A549 (cell line): ENCODE measurements at regions not wholly inside any gene's neighbourhood (a gene's known extent, or its start where the extent isn't known, plus 50 kb on each side); places are given as distances from the start of the nearest gene placed in this dataset.

Source experiments
- ATAC-seq, 2 experiments: fragments of 200-7000 bp in 1 of 2; fragments of >200 bp in 1 of 2; cut with Nextera tagmentation in 1 of 2; cut with Tn5 transposase in 1 of 2; 3 replicates each; pipeline versions ENCODE4 v1.8.0 to v1.9.1; 2018 to 2020; ENCODE audit warnings: mild to moderate bottlenecking in 1 of 2, moderate library complexity in 1 of 2
- CTCF ChIA-PET: fragments of 300-600 bp; sonication (Branson Sonifier 250); formaldehyde crosslinking; extraction: SDS; loops from one replicate; lab custom pipeline; 2021; ENCODE audit warnings: antibody characterized with exemption, inconsistent platforms; lab: Yijun Ruan, JAX
- POLR2A ChIA-PET: fragments of 350-600 bp; formaldehyde crosslinking; extraction: SDS; loops from one replicate; lab custom pipeline; 2021; ENCODE audit warnings: antibody characterized with exemption, inconsistent platforms; lab: Yijun Ruan, JAX
- DNase-seq, 2 experiments: peaks; one replicate each; pipeline versions ENCODE4 v3.0.0 to v3.0.0-alpha.2; 2011 to 2016; ENCODE audit warnings: low read depth in 1 of 2, low spot score in 1 of 2
- FAIRE-seq: peaks from 2 replicates; lab custom pipeline; 2011; peaks lifted over from hg19 to GRCh38; lab: Jason Lieb, UNC
- H3K27ac ChIP-seq, 2 experiments: fragments of >200 bp; sonication (Bioruptor Twin); formaldehyde crosslinking; 3 replicates each; pipeline ENCODE4 v1.5.1; 2016 to 2017
- H3K4me1 ChIP-seq: fragments of >200 bp; sonication (Bioruptor Twin); formaldehyde crosslinking; 3 replicates; pipeline ENCODE4 v1.6.1; 2016
- H3K4me2 ChIP-seq: fragments of >200 bp; sonication (Bioruptor Twin); formaldehyde crosslinking; 3 replicates; pipeline ENCODE4 v1.6.1; 2016
- H3K4me3 ChIP-seq: fragments of >200 bp; sonication (Bioruptor Twin); formaldehyde crosslinking; 3 replicates; pipeline ENCODE4 v1.5.1; 2016
- H3K9me3 ChIP-seq: fragments of >200 bp; sonication (Bioruptor Twin); formaldehyde crosslinking; 3 replicates; pipeline ENCODE4 v1.6.1; 2016
- CEBPB ChIP-seq, 2 experiments: fragments of >200 bp in 1 of 2; sonication (Bioruptor Twin) in 1 of 2; formaldehyde crosslinking in 1 of 2; IDR thresholded peaks; 2 replicates each; pipeline ENCODE4 v1.6.1; 2012 to 2016
- CHD4 ChIP-seq: fragments of 200-600 bp; sonication (generic); IDR thresholded peaks from 2 replicates; pipeline ENCODE4 v1.6.1; 2016; ENCODE audit warnings: antibody characterized with exemption, mild to moderate bottlenecking, borderline replicate concordance
- ESRRA ChIP-seq: fragments of 150-350 bp; IDR thresholded peaks from 2 replicates; pipeline ENCODE4 v1.6.1; 2014; ENCODE audit warnings: mild to moderate bottlenecking, low read length, borderline replicate concordance
- FOSB ChIP-seq: fragments of 250-450 bp; sonication (Bioruptor Pico); IDR thresholded peaks from 2 replicates; pipeline ENCODE4 v1.5.0; 2020; ENCODE audit warnings: mild to moderate bottlenecking, moderate library complexity
- FOSL2 ChIP-seq, 2 experiments: fragments of 450-650 bp in 1 of 2; fragments of >200 bp in 1 of 2; sonication (Bioruptor Twin) in 1 of 2; formaldehyde crosslinking; IDR thresholded peaks; 2 replicates each; pipeline versions ENCODE4 v1.5.0 to v1.6.1; 2016 to 2020; ENCODE audit warnings: mild to moderate bottlenecking in 1 of 2, moderate library complexity in 1 of 2
- HDAC2 ChIP-seq: fragments of 200-600 bp; sonication (generic); IDR thresholded peaks from 2 replicates; pipeline ENCODE4 v1.6.1; 2016
- HEYL ChIP-seq: fragments of 250-450 bp; sonication (Bioruptor Pico); IDR thresholded peaks from 2 replicates; pipeline ENCODE4 v1.8.0; 2021; ENCODE audit warnings: mild to moderate bottlenecking, moderate library complexity
- HOXA7 ChIP-seq: fragments of 250-450 bp; sonication (Bioruptor Pico); IDR thresholded peaks from 2 replicates; pipeline ENCODE4 v1.5.0; 2020; ENCODE audit warnings: mild to moderate bottlenecking, moderate library complexity
- JUNB ChIP-seq: fragments of >200 bp; sonication (Bioruptor Twin); formaldehyde crosslinking; IDR thresholded peaks from 2 replicates; pipeline ENCODE4 v1.6.1; 2016
- KDM5A ChIP-seq: fragments of 200-600 bp; sonication (generic); IDR thresholded peaks from 2 replicates; pipeline ENCODE4 v1.6.1; 2016; ENCODE audit warnings: antibody characterized with exemption, mild to moderate bottlenecking
- MYC ChIP-seq: IDR thresholded peaks from 2 replicates; pipeline ENCODE4 v1.6.1; 2012; ENCODE audit warnings: mild to moderate bottlenecking, inconsistent platforms, low read length, improper control_type of control experiment, borderline replicate concordance
- NPAS2 ChIP-seq: fragments of 250-450 bp; sonication (Bioruptor Pico); IDR thresholded peaks from 2 replicates; pipeline ENCODE4 v1.8.0; 2022; ENCODE audit warnings: mild to moderate bottlenecking, moderate library complexity, borderline replicate concordance
- NR3C1 ChIP-seq: fragments of >200 bp; sonication (Bioruptor Twin); formaldehyde crosslinking; IDR thresholded peaks from 3 replicates; pipeline ENCODE4 v1.6.1; 2017
- RARB ChIP-seq: fragments of 250-450 bp; sonication (Bioruptor Pico); IDR thresholded peaks from 2 replicates; pipeline ENCODE4 v1.8.0; 2021; ENCODE audit warnings: mild to moderate bottlenecking, moderate library complexity
- RCOR1 ChIP-seq: fragments of 150-350 bp; IDR thresholded peaks from 2 replicates; pipeline ENCODE4 v1.6.1; 2014; ENCODE audit warnings: antibody characterized with exemption, low read length, low read depth
- RFX5 ChIP-seq: fragments of 450-650 bp; IDR thresholded peaks from 2 replicates; pipeline ENCODE4 v1.7.1; 2014; ENCODE audit warnings: antibody characterized with exemption, mild to moderate bottlenecking, moderate library complexity
- SMC3 ChIP-seq: fragments of >200 bp; sonication (Bioruptor Twin); formaldehyde crosslinking; IDR thresholded peaks from 3 replicates; pipeline ENCODE4 v1.6.1; 2018; ENCODE audit warnings: inconsistent platforms
- SREBF2 ChIP-seq: fragments of 450-650 bp; IDR thresholded peaks from 2 replicates; pipeline ENCODE4 v1.6.1; 2014; ENCODE audit warnings: mild to moderate bottlenecking, moderate library complexity
- TP53 ChIP-seq: fragments of 250-450 bp; sonication (Bioruptor Pico); IDR thresholded peaks from 2 replicates; pipeline ENCODE4 v1.5.0; 2021; ENCODE audit warnings: mild to moderate bottlenecking, moderate library complexity
- ZFP36 ChIP-seq: fragments of 450-650 bp; IDR thresholded peaks from 2 replicates; pipeline ENCODE4 v1.6.1; 2014; ENCODE audit warnings: borderline replicate concordance; ENCODE audit not compliant: partially characterized antibody
- ZSCAN20 ChIP-seq: fragments of 250-450 bp; sonication (Bioruptor Pico); IDR thresholded peaks from 2 replicates; pipeline ENCODE4 v1.8.0; 2022; ENCODE audit warnings: mild to moderate bottlenecking, moderate library complexity
- WGBS: methylation state at CpG from one replicate; pipeline ENCODE4 v1.1.6; 2017; ENCODE audit errors: missing lambda C conversion rate; 5-methylcytosine and 5-hydroxymethylcytosine counted together
- TF ChIP-seq, protein P1 (sequence below): fragments of 250-450 bp; sonication (Bioruptor Pico); IDR thresholded peaks from 2 replicates; pipeline ENCODE4 v1.5.0; 2020; ENCODE audit warnings: low read depth, mild to moderate bottlenecking, moderate library complexity
- TF ChIP-seq, protein P2 (sequence below): IDR thresholded peaks from 2 replicates; pipeline ENCODE4 v1.6.1; 2012; ENCODE audit warnings: low read depth, borderline replicate concordance
- TF ChIP-seq, protein P3 (sequence below): fragments of >200 bp; sonication (Bioruptor Twin); formaldehyde crosslinking; IDR thresholded peaks from 3 replicates; pipeline ENCODE4 v1.6.1; 2016
- TF ChIP-seq, protein P4 (sequence below): fragments of >200 bp; sonication (Bioruptor Twin); formaldehyde crosslinking; IDR thresholded peaks from 2 replicates; pipeline ENCODE4 v1.6.1; 2016
- TF ChIP-seq, protein P5 (sequence below): IDR thresholded peaks from 2 replicates; pipeline ENCODE4 v1.6.1; 2012
- TF ChIP-seq, protein P6 (sequence below): IDR thresholded peaks from 2 replicates; pipeline ENCODE4 v1.6.1; 2012

DNA sequence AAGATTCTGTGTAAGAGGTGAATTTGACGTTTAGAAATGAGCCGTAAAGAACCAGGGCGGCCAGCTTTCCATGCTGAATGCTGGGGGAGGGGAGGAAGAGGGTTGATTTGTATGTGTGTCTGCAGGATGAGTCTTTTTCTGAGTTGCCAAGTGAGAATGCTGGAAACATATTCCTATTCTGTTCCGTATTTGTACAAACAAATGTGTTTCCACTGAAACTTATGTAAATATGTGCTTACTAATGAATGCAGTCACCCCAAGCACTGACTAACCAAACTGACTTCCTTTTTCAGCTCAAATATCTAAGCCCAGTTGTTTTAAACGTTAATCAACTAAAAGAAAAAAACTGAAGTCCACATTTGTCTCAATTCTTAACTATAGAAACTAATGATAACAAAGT lies 74.9 kb upstream of the APCDD1 start:
- H3K27ac ChIP-seq: no peak overlapping the region
- H3K4me2 ChIP-seq: no peak overlapping the region
- H3K4me3 ChIP-seq: no peak overlapping the region
- TF ChIP-seq, protein P1, sequence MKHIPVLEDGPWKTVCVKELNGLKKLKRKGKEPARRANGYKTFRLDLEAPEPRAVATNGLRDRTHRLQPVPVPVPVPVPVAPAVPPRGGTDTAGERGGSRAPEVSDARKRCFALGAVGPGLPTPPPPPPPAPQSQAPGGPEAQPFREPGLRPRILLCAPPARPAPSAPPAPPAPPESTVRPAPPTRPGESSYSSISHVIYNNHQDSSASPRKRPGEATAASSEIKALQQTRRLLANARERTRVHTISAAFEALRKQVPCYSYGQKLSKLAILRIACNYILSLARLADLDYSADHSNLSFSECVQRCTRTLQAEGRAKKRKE (CRISPR knock-in tag): no peak
- TF ChIP-seq HEYL (CRISPR knock-in tag) (no peak), MYC (no peak), JUNB (no peak), SMC3 (no peak), CEBPB (IDR thresholded peaks at IDR 0.05) (no peak), FOSB (CRISPR knock-in tag) (no peak), TP53 (no peak), FOSL2 (IDR thresholded peaks at IDR 0.05) (no peak), FOSL2 (CRISPR knock-in tag; IDR thresholded peaks at IDR 0.05) (no peak), RCOR1 (no peak), NPAS2 (CRISPR knock-in tag) (no peak), ZFP36 (no peak)
- TF ChIP-seq, protein P2, sequence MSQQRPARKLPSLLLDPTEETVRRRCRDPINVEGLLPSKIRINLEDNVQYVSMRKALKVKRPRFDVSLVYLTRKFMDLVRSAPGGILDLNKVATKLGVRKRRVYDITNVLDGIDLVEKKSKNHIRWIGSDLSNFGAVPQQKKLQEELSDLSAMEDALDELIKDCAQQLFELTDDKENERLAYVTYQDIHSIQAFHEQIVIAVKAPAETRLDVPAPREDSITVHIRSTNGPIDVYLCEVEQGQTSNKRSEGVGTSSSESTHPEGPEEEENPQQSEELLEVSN: no peak
- TF ChIP-seq, protein P3, sequence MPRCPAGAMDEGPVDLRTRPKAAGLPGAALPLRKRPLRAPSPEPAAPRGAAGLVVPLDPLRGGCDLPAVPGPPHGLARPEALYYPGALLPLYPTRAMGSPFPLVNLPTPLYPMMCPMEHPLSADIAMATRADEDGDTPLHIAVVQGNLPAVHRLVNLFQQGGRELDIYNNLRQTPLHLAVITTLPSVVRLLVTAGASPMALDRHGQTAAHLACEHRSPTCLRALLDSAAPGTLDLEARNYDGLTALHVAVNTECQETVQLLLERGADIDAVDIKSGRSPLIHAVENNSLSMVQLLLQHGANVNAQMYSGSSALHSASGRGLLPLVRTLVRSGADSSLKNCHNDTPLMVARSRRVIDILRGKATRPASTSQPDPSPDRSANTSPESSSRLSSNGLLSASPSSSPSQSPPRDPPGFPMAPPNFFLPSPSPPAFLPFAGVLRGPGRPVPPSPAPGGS: no peak
- TF ChIP-seq, protein P4, sequence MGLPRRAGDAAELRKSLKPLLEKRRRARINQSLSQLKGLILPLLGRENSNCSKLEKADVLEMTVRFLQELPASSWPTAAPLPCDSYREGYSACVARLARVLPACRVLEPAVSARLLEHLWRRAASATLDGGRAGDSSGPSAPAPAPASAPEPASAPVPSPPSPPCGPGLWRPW: no peak
- WGBS: 26% methylated on average over 5 of the region's 5 CpGs
- POLR2A ChIA-PET: no interaction called here
- DNase-seq: no peak
- no peaks in the 10 kb centered on the region for H3K4me1 ChIP-seq
- no peak for FAIRE-seq
- CTCF ChIA-PET: no interaction called here
- ATAC-seq: no peak
- H3K9me3 ChIP-seq: no peaks in the 10 kb centered on the region

DNA sequence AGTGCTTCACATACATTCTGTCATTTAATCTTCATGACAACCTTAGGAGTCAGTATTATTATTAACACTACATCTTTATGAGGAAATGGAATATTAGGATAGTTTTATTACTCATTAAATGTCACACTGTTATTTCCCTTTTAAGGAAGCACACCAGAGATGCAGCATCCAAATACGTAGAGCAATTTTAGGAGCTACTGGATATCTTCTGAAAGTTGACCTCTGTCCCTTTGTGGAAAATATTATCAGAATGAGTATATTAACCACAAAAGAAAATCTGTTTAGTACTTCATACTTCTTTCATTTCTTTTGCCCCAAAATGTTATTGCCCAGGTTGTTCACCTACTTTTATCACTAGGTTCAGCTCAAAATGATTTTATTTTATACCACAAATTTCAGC lies 72.9 kb upstream of the APCDD1 start:
- ATAC-seq (no peak), DNase-seq (no peak), FAIRE-seq (no peak)
- TF ChIP-seq HOXA7 (CRISPR knock-in tag) (no peak), RCOR1 (no peak), RARB (CRISPR knock-in tag) (no peak)
- no peaks in the 10 kb centered on the region for H3K4me1 ChIP-seq
- no peaks in the 10 kb centered on the region for H3K9me3 ChIP-seq
- ChIA-PET CTCF (no interaction called here), POLR2A (no interaction called here)
- WGBS: 3% methylated on average over 1 of the region's 1 CpG
- H3K4me3 ChIP-seq: no peak overlapping the region
- no peak overlapping the region for H3K27ac ChIP-seq
- no peak overlapping the region for H3K4me2 ChIP-seq

DNA sequence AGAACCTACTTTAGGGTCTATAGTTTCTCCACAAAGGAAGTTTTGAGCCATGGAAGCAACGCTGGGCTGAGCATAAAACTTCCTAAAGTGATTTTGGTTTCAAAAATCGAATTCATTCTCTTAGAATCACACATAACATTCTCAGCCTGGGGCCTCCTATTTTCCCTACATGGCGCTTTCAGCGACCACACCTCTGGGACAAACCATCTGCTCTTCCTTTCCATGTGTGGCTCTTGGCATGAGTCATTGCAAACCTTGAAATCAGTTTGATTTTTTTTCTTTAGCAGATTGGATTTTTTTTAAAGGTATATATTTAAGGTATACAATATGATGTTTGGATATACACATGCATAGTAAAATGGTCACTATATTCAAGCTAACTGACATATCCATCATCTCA lies 72.5 kb upstream of the APCDD1 start:
- Histone ChIP-seq H3K4me3 (no peak overlapping the region), H3K4me2 (no peak overlapping the region), H3K27ac (no peak overlapping the region), H3K9me3 (no peaks in the 10 kb centered on the region), H3K4me1 (no peaks in the 10 kb centered on the region)
- 0% methylated on average over 4 of the region's 4 CpGs for WGBS
- DNase-seq (no peak), ATAC-seq (no peak), FAIRE-seq (no peak)
- POLR2A ChIA-PET: no interaction called here
- TF ChIP-seq NR3C1 (no peak), CHD4 (no peak), ESRRA (no peak), ZSCAN20 (CRISPR knock-in tag) (no peak), KDM5A (no peak), RFX5 (no peak), HDAC2 (no peak), SREBF2 (no peak)
- TF ChIP-seq, protein P3: no peak
- TF ChIP-seq, protein P5, sequence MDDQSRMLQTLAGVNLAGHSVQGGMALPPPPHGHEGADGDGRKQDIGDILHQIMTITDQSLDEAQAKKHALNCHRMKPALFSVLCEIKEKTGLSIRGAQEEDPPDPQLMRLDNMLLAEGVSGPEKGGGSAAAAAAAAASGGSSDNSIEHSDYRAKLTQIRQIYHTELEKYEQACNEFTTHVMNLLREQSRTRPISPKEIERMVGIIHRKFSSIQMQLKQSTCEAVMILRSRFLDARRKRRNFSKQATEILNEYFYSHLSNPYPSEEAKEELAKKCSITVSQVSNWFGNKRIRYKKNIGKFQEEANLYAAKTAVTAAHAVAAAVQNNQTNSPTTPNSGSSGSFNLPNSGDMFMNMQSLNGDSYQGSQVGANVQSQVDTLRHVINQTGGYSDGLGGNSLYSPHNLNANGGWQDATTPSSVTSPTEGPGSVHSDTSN: no peak
- TF ChIP-seq, protein P6, sequence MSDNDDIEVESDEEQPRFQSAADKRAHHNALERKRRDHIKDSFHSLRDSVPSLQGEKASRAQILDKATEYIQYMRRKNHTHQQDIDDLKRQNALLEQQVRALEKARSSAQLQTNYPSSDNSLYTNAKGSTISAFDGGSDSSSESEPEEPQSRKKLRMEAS: no peak
- CTCF ChIA-PET: no interaction called here
